CD4-positive, alpha-beta T cell (primary cell): ENCODE measurements at regions not wholly inside any gene's neighbourhood (a gene's known extent, or its start where the extent isn't known, plus 50 kb on each side); places are given as distances from the start of the nearest gene placed in this dataset.

Experiments
- ATAC-seq: fragments of 200-7000 bp; cut with Tn5 transposase; one replicate; pipeline ENCODE4 v1.10.0; 2022; ENCODE audit warnings: mild to moderate bottlenecking; ENCODE audit not compliant: poor library complexity
- CTCF ChIA-PET: fragments of 350-600 bp; sonication (Branson Sonifier 250); formaldehyde crosslinking; loops from one replicate; lab custom pipeline; 2021; ENCODE audit warnings: antibody characterized with exemption, inconsistent platforms; lab: Charles Lee
- POLR2A ChIA-PET: fragments of 350-600 bp; sonication (Branson Sonifier 250); formaldehyde crosslinking; loops from one replicate; lab custom pipeline; 2021; ENCODE audit warnings: antibody characterized with exemption, inconsistent platforms; lab: Charles Lee
- DNase-seq, 14 experiments: peaks; one replicate each; pipeline ENCODE4 v3.0.0-alpha.2; 2013 to 2020; ENCODE audit warnings: mixed read lengths in 2 of 14
- H3K27ac ChIP-seq, 2 donors: one replicate each; pipeline versions ENCODE4 v1.5.1 to v1.7.0; 2013; ENCODE audit warnings: low read length in 2 of 2, low read depth in 1 of 2, mild to moderate bottlenecking in 1 of 2
- H3K27me3 ChIP-seq, 2 experiments: 1 replicate in 1 of 2; 2 replicates in 1 of 2; pipeline versions ENCODE4 v1.6.1 to v1.7.0; 2013; ENCODE audit warnings: low read length in 2 of 2, control low read depth in 1 of 2, mild to moderate bottlenecking in 1 of 2, moderate library complexity in 1 of 2; ENCODE audit not compliant: insufficient read depth in 2 of 2, control insufficient read depth in 1 of 2
- H3K36me3 ChIP-seq: one replicate; pipeline ENCODE4 v1.6.1; 2013; ENCODE audit warnings: low read length, control low read depth; ENCODE audit not compliant: insufficient read depth
- H3K4me1 ChIP-seq: one replicate; pipeline ENCODE4 v1.6.1; 2013; ENCODE audit warnings: low read length, control low read depth; ENCODE audit not compliant: insufficient read depth
- H3K4me3 ChIP-seq: one replicate; pipeline ENCODE4 v1.5.1; 2013; ENCODE audit warnings: mild to moderate bottlenecking, low read length, moderate library complexity
- H3K9me3 ChIP-seq, 2 experiments: 1 replicate in 1 of 2; 2 replicates in 1 of 2; pipeline versions ENCODE4 v1.6.1 to v1.7.0; 2013; ENCODE audit warnings: low read length in 2 of 2, mild to moderate bottlenecking in 2 of 2, control low read depth in 1 of 2, moderate library complexity in 1 of 2; ENCODE audit not compliant: control insufficient read depth in 1 of 2, insufficient read depth in 1 of 2
- H3K27ac Mint-ChIP-seq: one replicate; pipeline ENCODE4 v1.8.0; 2020; ENCODE audit warnings: mixed read lengths
- H3K27me3 Mint-ChIP-seq: one replicate; pipeline ENCODE4 v1.8.0; 2021; ENCODE audit warnings: mixed read lengths
- H3K36me3 Mint-ChIP-seq: one replicate; pipeline ENCODE4 v1.8.0; 2021; ENCODE audit warnings: low read depth, mixed read lengths
- H3K4me1 Mint-ChIP-seq: one replicate; pipeline ENCODE4 v1.8.0; 2021; ENCODE audit warnings: low read depth, mixed read lengths
- H3K4me3 Mint-ChIP-seq: one replicate; pipeline ENCODE4 v1.8.0; 2020; ENCODE audit warnings: mild to moderate bottlenecking, mixed read lengths
- H3K9me3 Mint-ChIP-seq: one replicate; pipeline ENCODE4 v1.8.0; 2020; ENCODE audit warnings: mixed read lengths
- CTCF ChIP-seq: fragments of 200-600 bp; IDR thresholded peaks from one replicate; pipeline ENCODE4 v1.8.0; 2022; ENCODE audit warnings: antibody characterized with exemption, mild to moderate bottlenecking
- intact Hi-C, 2 experiments: fragments of 100-400 bp; cut with DNase I in 1 of 2; cut with micrococcal nuclease in 1 of 2; formaldehyde crosslinking; loops; one replicate each; pipeline versions ENCODE4 v1.15.1 to v1.9.0; 2023 to 2025; cut with DNase I, micrococcal nuclease

GRCh38 chr6:134778431-134778830 is 171.5 kb downstream of the ALDH8A1 start:
- Histone ChIP-seq H3K27me3 (no peaks in the 10 kb centered on the region), H3K4me3 (no peak overlapping the region), H3K36me3 (no peaks in the 10 kb centered on the region), H3K27ac (no peak overlapping the region), H3K9me3 (peaks cover 0 to 4% of the 10 kb centered on the region in 2 experiments), H3K4me1 (no peaks in the 10 kb centered on the region)
- ATAC-seq (no peak), DNase-seq (no peak)
- no peak for TF ChIP-seq CTCF
- Mint-ChIP-seq H3K36me3 (no peaks in the 10 kb centered on the region), H3K4me1 (no peaks in the 10 kb centered on the region), H3K9me3 (peaks cover 20% of the 10 kb centered on the region), H3K4me3 (no peak overlapping the region), H3K27ac (no peak overlapping the region), H3K27me3 (no peaks in the 10 kb centered on the region)
- CTCF ChIA-PET, result interaction anchor here (0.6 kb wide), 1 partner anchor 1124 kb away, joined by 3 read pairs; no protein-coding TSS in a partner anchor
- intact Hi-C loops, result no loop called here
- POLR2A ChIA-PET, result no interaction called here

GRCh38 chr6:134774201-134774638 is 175.7 kb downstream of the ALDH8A1 start:
- no peak for ATAC-seq
- Histone ChIP-seq H3K4me3 (no peak overlapping the region), H3K4me1 (no peaks in the 10 kb centered on the region), H3K36me3 (no peaks in the 10 kb centered on the region), H3K27me3 (no peaks in the 10 kb centered on the region), H3K27ac (no peak overlapping the region), H3K9me3 (peaks cover 0 to 2% of the 10 kb centered on the region in 2 experiments)
- DNase-seq, result no peak
- Mint-ChIP-seq H3K9me3 (peaks cover 13% of the 10 kb centered on the region), H3K27me3 (peaks cover 9% of the 10 kb centered on the region), H3K4me3 (no peak overlapping the region), H3K27ac (no peak overlapping the region), H3K36me3 (no peaks in the 10 kb centered on the region), H3K4me1 (no peaks in the 10 kb centered on the region)
- ChIA-PET POLR2A (no interaction called here), CTCF (no interaction called here)
- intact Hi-C loops, result no loop called here
- TF ChIP-seq CTCF, result no peak

GRCh38 chr6:134772671-134773360 is 177.1 kb downstream of the ALDH8A1 start:
- ChIA-PET POLR2A (no interaction called here), CTCF (no interaction called here)
- peaks cover 9% of the 10 kb centered on the region for H3K9me3 Mint-ChIP-seq
- no peak overlapping the region for H3K27ac ChIP-seq
- no peaks in the 10 kb centered on the region for H3K4me1 ChIP-seq
- peaks cover 15% of the 10 kb centered on the region for H3K27me3 Mint-ChIP-seq
- H3K4me3 Mint-ChIP-seq, result no peak overlapping the region
- no peak overlapping the region for H3K4me3 ChIP-seq
- no peak for TF ChIP-seq CTCF
- intact Hi-C loops, result no loop called here
- no peaks in the 10 kb centered on the region for H3K9me3 ChIP-seq
- H3K36me3 Mint-ChIP-seq, result no peaks in the 10 kb centered on the region
- no peaks in the 10 kb centered on the region for H3K36me3 ChIP-seq
- H3K27ac Mint-ChIP-seq, result no peak overlapping the region
- no peak for ATAC-seq
- H3K4me1 Mint-ChIP-seq, result no peaks in the 10 kb centered on the region
- no peak for DNase-seq
- H3K27me3 ChIP-seq, result no peaks in the 10 kb centered on the region
